OCI-LY1 (cell line): ENCODE measurements at regions not wholly inside any gene's neighbourhood (a gene's known extent, or its start where the extent isn't known, plus 50 kb on each side); places are given as distances from the start of the nearest gene placed in this dataset.

Experiments
- H2AFZ ChIP-seq: fragments of 200-600 bp; sonication (generic), shearing (Covaris generic); 2 replicates; pipeline ENCODE4 v1.6.0; 2014; ENCODE audit warnings: antibody characterized with exemption, mild to moderate bottlenecking, low read length
- H3F3A ChIP-seq: fragments of 200-600 bp; sonication (generic), shearing (Covaris generic); 2 replicates; pipeline ENCODE4 v1.6.0; 2014; ENCODE audit warnings: mild to moderate bottlenecking, antibody characterized with exemption, low read length, moderate library complexity; ENCODE audit not compliant: insufficient read depth
- H3K27ac ChIP-seq: fragments of 200-600 bp; sonication (generic); 2 replicates; pipeline ENCODE4 v1.5.1; 2014; ENCODE audit warnings: low read length, mixed run types, mild to moderate bottlenecking, low read depth; ENCODE audit not compliant: poor library complexity, severe bottlenecking
- H3K27me3 ChIP-seq: fragments of 200-600 bp; sonication (generic); 2 replicates; pipeline ENCODE4 v1.6.0; 2014; ENCODE audit warnings: antibody characterized with exemption, mild to moderate bottlenecking, low read length, moderate library complexity; ENCODE audit not compliant: insufficient read depth
- H3K36me3 ChIP-seq: fragments of 200-600 bp; sonication (generic); 2 replicates; pipeline ENCODE4 v1.6.1; 2014; ENCODE audit warnings: mild to moderate bottlenecking, antibody characterized with exemption, low read length, moderate library complexity, mixed read lengths; ENCODE audit not compliant: insufficient read depth
- H3K4me1 ChIP-seq: fragments of 200-600 bp; sonication (generic); 2 replicates; pipeline ENCODE4 v1.5.1; 2014; ENCODE audit warnings: mild to moderate bottlenecking, low read length, moderate library complexity; ENCODE audit not compliant: insufficient read depth, severe bottlenecking
- H3K4me2 ChIP-seq: fragments of 200-600 bp; sonication (generic), shearing (Covaris generic); 2 replicates; pipeline ENCODE4 v1.6.1; 2014; ENCODE audit warnings: low read length
- H3K4me3 ChIP-seq: fragments of 200-600 bp; sonication (generic); 2 replicates; pipeline ENCODE4 v1.5.1; 2014; ENCODE audit warnings: low read length, low read depth, mild to moderate bottlenecking, mixed read lengths; ENCODE audit not compliant: poor library complexity, severe bottlenecking
- H3K79me2 ChIP-seq: fragments of 200-600 bp; shearing (Covaris generic); 2 replicates; pipeline ENCODE4 v1.6.1; 2016; ENCODE audit warnings: mixed run types, low read length, mixed read lengths; ENCODE audit not compliant: insufficient read depth
- H3K9ac ChIP-seq: fragments of 200-600 bp; sonication (generic), shearing (Covaris generic); 2 replicates; pipeline ENCODE4 v1.6.1; 2014; ENCODE audit warnings: mild to moderate bottlenecking, low read length, mixed read lengths
- H3K9me2 ChIP-seq: fragments of 200-600 bp; sonication (generic), shearing (Covaris generic); 2 replicates; pipeline ENCODE4 v1.6.1; 2014; ENCODE audit warnings: low read depth, mild to moderate bottlenecking, low read length, mixed read lengths
- H3K9me3 ChIP-seq: fragments of 200-600 bp; shearing (Covaris generic); 2 replicates; pipeline ENCODE4 v1.6.1; 2014; ENCODE audit warnings: low read length, mixed read lengths
- H4K20me1 ChIP-seq: fragments of 200-600 bp; sonication (generic), shearing (Covaris generic); 2 replicates; pipeline ENCODE4 v1.6.0; 2016; ENCODE audit warnings: mild to moderate bottlenecking, low read length; ENCODE audit not compliant: insufficient read depth
- CTCF ChIP-seq: fragments of 200-600 bp; sonication (generic), shearing (Covaris generic); IDR thresholded peaks from 2 replicates; pipeline ENCODE4 v1.5.1; 2017; ENCODE audit warnings: mild to moderate bottlenecking, antibody characterized with exemption, low read length, moderate library complexity, mixed read lengths
- EZH2 ChIP-seq: fragments of 200-600 bp; sonication (generic), shearing (Covaris generic); IDR thresholded peaks from 2 replicates; pipeline ENCODE4 v1.8.0; 2017; ENCODE audit warnings: borderline replicate concordance, mixed run types, mild to moderate bottlenecking, antibody characterized with exemption, low read length, moderate library complexity, mixed read lengths

DNA sequence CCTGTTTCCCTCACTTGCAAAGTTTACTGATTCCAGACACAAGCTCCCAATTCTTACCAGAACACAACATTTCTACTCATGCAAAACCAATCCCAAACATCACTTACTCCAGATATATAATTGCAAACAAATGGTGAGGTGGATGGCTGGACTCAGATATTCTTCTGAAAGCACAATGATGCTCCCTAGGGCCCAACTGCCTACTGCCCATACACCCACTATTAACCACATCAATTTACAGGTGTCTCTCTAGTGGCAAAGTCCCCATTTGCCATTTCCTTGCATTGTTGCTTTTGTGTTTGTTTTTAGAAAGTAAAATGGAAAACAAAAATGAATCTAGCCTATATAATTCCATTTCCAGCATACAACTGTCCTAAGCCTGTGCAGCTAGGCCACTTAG is 320.9 kb upstream of the PRDM1 start:
- H3K27ac ChIP-seq = no peak overlapping the region
- no peaks in the 10 kb centered on the region for H3K9me3 ChIP-seq
- H2AFZ ChIP-seq = no peak overlapping the region
- no peaks in the 10 kb centered on the region for H3K9me2 ChIP-seq
- H3K36me3 ChIP-seq = no peaks in the 10 kb centered on the region
- no peak overlapping the region for H3K9ac ChIP-seq
- H3F3A ChIP-seq = no peaks in the 10 kb centered on the region
- no peak overlapping the region for H3K4me3 ChIP-seq
- H4K20me1 ChIP-seq = no peaks in the 10 kb centered on the region
- no peak for TF ChIP-seq CTCF
- no peak for TF ChIP-seq EZH2
- no peaks in the 10 kb centered on the region for H3K4me1 ChIP-seq
- H3K4me2 ChIP-seq = no peak overlapping the region
- no peaks in the 10 kb centered on the region for H3K79me2 ChIP-seq
- no peaks in the 10 kb centered on the region for H3K27me3 ChIP-seq

DNA sequence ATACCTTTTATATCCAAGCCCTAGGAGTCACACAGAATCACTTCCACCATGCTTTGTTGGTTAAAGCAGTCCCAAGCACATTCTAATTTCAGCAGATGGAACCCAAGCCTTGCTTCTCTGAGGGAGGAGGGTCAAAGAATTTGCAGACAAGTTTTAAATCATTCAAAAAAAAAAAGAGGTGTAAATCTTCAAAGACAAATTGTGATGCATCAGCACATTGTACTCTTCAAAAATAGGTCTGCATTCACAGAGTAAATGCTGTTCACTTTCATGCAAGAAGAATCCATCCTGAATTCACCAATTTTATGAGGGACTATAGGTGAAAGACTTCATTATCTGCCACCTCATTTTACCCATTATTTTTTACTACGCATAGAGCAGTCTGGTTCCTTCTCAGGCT is 321.8 kb upstream of the PRDM1 start:
- no peak overlapping the region for H3K9ac ChIP-seq
- H3K9me2 ChIP-seq = no peaks in the 10 kb centered on the region
- no peak overlapping the region for H3K4me3 ChIP-seq
- H3K27me3 ChIP-seq = no peaks in the 10 kb centered on the region
- no peak overlapping the region for H3K27ac ChIP-seq
- H3K79me2 ChIP-seq = no peaks in the 10 kb centered on the region
- H4K20me1 ChIP-seq = no peaks in the 10 kb centered on the region
- no peaks in the 10 kb centered on the region for H3K4me1 ChIP-seq
- H3F3A ChIP-seq = no peaks in the 10 kb centered on the region
- H3K4me2 ChIP-seq = no peak overlapping the region
- no peaks in the 10 kb centered on the region for H3K9me3 ChIP-seq
- no peak overlapping the region for H2AFZ ChIP-seq
- no peak for TF ChIP-seq CTCF
- TF ChIP-seq EZH2 = no peak
- no peaks in the 10 kb centered on the region for H3K36me3 ChIP-seq

- Histone ChIP-seq H3K4me2 (no peak overlapping the region), H3K79me2 (no peaks in the 10 kb centered on the region), H4K20me1 (no peaks in the 10 kb centered on the region), H3F3A (no peaks in the 10 kb centered on the region), H3K4me3 (no peak overlapping the region), H3K9ac (no peak overlapping the region), H3K9me3 (no peaks in the 10 kb centered on the region), H2AFZ (no peak overlapping the region), H3K4me1 (no peaks in the 10 kb centered on the region), H3K27me3 (no peaks in the 10 kb centered on the region), H3K27ac (no peak overlapping the region), H3K36me3 (no peaks in the 10 kb centered on the region), H3K9me2 (no peaks in the 10 kb centered on the region)
- TF ChIP-seq EZH2 (no peak), CTCF (no peak)
Measured at GRCh38 chr6:105763866-105764265, 322.3 kb upstream of the PRDM1 start.
